HFFc6 (cell line): ENCODE measurements at regions not wholly inside any gene's neighbourhood (a gene's known extent, or its start where the extent isn't known, plus 50 kb on each side); places are given as distances from the start of the nearest gene placed in this dataset.

Experiments
- DNase-seq: peaks from one replicate; pipeline ENCODE4 v3.0.0-alpha.2; 2018
- H3K27ac Mint-ChIP-seq: 2 replicates; pipeline ENCODE4 v1.8.0; 2020; ENCODE audit warnings: mild to moderate bottlenecking, mixed read lengths
- H3K27me3 Mint-ChIP-seq: 2 replicates; pipeline ENCODE4 v1.8.0; 2021; ENCODE audit warnings: mild to moderate bottlenecking, moderate library complexity, mixed read lengths; ENCODE audit not compliant: insufficient read depth
- H3K36me3 Mint-ChIP-seq: 2 replicates; pipeline ENCODE4 v1.8.0; 2021; ENCODE audit warnings: low read depth, mixed read lengths
- H3K4me1 Mint-ChIP-seq: 2 replicates; pipeline ENCODE4 v1.8.0; 2020; ENCODE audit warnings: low read depth, mixed read lengths
- H3K4me3 Mint-ChIP-seq: 2 replicates; pipeline ENCODE4 v1.8.0; 2020; ENCODE audit warnings: mild to moderate bottlenecking, moderate library complexity, mixed read lengths
- H3K9me3 Mint-ChIP-seq: 2 replicates; pipeline ENCODE4 v1.8.0; 2020; ENCODE audit warnings: mild to moderate bottlenecking, mixed read lengths
- TF ChIP-seq, protein P1 (sequence below): fragments of 200-600 bp; sonication (generic); IDR thresholded peaks from 2 replicates; pipeline ENCODE4 v1.5.0; 2021; ENCODE audit warnings: antibody characterized with exemption, mild to moderate bottlenecking

DNA sequence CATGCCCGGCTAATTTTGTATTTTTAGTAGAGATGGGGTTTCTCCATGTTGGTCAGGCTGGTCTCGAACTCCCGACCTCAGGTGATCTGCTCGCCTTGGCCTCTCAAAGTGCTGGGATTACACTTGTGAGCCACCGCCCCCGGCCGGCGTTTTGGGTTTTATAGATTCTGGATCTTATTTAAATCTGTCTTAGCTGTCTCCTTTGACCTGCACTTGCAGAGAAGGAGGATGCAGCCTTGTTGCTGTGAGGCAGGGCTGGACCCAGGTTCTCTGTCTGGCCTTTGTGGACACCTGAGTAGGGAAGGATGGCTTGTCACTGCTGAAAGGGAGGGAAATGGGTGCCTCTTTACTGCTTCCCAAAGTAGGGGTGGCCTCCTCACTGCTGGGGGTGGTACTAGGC lies 83.0 kb upstream of the HS6ST1 start:
- no peaks in the 10 kb centered on the region for H3K27me3 Mint-ChIP-seq
- peaks cover 20% of the 10 kb centered on the region for H3K4me1 Mint-ChIP-seq
- DNase-seq = no peak
- H3K9me3 Mint-ChIP-seq = no peaks in the 10 kb centered on the region
- TF ChIP-seq, protein P1, sequence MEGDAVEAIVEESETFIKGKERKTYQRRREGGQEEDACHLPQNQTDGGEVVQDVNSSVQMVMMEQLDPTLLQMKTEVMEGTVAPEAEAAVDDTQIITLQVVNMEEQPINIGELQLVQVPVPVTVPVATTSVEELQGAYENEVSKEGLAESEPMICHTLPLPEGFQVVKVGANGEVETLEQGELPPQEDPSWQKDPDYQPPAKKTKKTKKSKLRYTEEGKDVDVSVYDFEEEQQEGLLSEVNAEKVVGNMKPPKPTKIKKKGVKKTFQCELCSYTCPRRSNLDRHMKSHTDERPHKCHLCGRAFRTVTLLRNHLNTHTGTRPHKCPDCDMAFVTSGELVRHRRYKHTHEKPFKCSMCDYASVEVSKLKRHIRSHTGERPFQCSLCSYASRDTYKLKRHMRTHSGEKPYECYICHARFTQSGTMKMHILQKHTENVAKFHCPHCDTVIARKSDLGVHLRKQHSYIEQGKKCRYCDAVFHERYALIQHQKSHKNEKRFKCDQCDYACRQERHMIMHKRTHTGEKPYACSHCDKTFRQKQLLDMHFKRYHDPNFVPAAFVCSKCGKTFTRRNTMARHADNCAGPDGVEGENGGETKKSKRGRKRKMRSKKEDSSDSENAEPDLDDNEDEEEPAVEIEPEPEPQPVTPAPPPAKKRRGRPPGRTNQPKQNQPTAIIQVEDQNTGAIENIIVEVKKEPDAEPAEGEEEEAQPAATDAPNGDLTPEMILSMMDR = no peak
- H3K27ac Mint-ChIP-seq = no peak overlapping the region
- H3K4me3 Mint-ChIP-seq = no peak overlapping the region
- H3K36me3 Mint-ChIP-seq = no peaks in the 10 kb centered on the region

- H3K4me1 Mint-ChIP-seq = peaks cover 13% of the 10 kb centered on the region
- TF ChIP-seq, protein P1 = no peak
- DNase-seq = no peak
- no peaks in the 10 kb centered on the region for H3K27me3 Mint-ChIP-seq
- H3K4me3 Mint-ChIP-seq = no peak overlapping the region
- no peaks in the 10 kb centered on the region for H3K36me3 Mint-ChIP-seq
- no peak overlapping the region for H3K27ac Mint-ChIP-seq
- no peaks in the 10 kb centered on the region for H3K9me3 Mint-ChIP-seq
These were observed 84.4 kb upstream of the HS6ST1 start for GRCh38 chr2:128402911-128403670.

GRCh38 chr2:128403814-128404708 lies 85.4 kb upstream of the HS6ST1 start:
- no peak overlapping the region for H3K27ac Mint-ChIP-seq
- 0 out of 2 replicates have a peak, but pooled peaks cover 3% of the 10 kb centered on the region for H3K27me3 Mint-ChIP-seq
- no peaks in the 10 kb centered on the region for H3K9me3 Mint-ChIP-seq
- DNase-seq = no peak
- TF ChIP-seq, protein P1 = no peak
- H3K36me3 Mint-ChIP-seq = no peaks in the 10 kb centered on the region
- no peak overlapping the region for H3K4me3 Mint-ChIP-seq
- peaks cover 23% of the 10 kb centered on the region for H3K4me1 Mint-ChIP-seq

GRCh38 chr2:128404709-128405466 lies 86.2 kb upstream of the HS6ST1 start:
- TF ChIP-seq, protein P1 = no peak
- no peak for DNase-seq

GRCh38 chr2:128405467-128405900 lies 86.8 kb upstream of the HS6ST1 start:
- no peak overlapping the region for H3K4me3 Mint-ChIP-seq
- H3K36me3 Mint-ChIP-seq = no peaks in the 10 kb centered on the region
- TF ChIP-seq, protein P1 = no peak
- H3K27me3 Mint-ChIP-seq = 0 out of 2 replicates have a peak, but pooled peaks cover 4% of the 10 kb centered on the region
- peaks cover 27% of the 10 kb centered on the region for H3K4me1 Mint-ChIP-seq
- H3K27ac Mint-ChIP-seq = no peak overlapping the region
- no peaks in the 10 kb centered on the region for H3K9me3 Mint-ChIP-seq
- DNase-seq = no peak

More at GRCh38 chr2:128404709-128405466, 86.2 kb upstream of the HS6ST1 start:
- Mint-ChIP-seq H3K9me3 (no peaks in the 10 kb centered on the region), H3K4me3 (no peak overlapping the region), H3K27me3 (0 out of 2 replicates have a peak, but pooled peaks cover 4% of the 10 kb centered on the region), H3K27ac (no peak overlapping the region), H3K4me1 (peaks cover 27% of the 10 kb centered on the region), H3K36me3 (no peaks in the 10 kb centered on the region)
